Fibroblast of lung (primary cell): ENCODE measurements at regions not wholly inside any gene's neighbourhood (a gene's known extent, or its start where the extent isn't known, plus 50 kb on each side); places are given as distances from the start of the nearest gene placed in this dataset.

Experiments used
- DNase-seq, 2 donors: peaks; one replicate each; pipeline versions ENCODE4 v3.0.0 to v3.0.0-alpha.2; 2010; ENCODE audit warnings: low read depth in 2 of 2
- H2AFZ ChIP-seq: 2 replicates; pipeline ENCODE4 v1.5.1; 2012; ENCODE audit warnings: low read length, control low read depth, inconsistent platforms
- H3K27ac ChIP-seq: 2 replicates; pipeline ENCODE4 v1.5.1; 2011; ENCODE audit warnings: low read length, control low read depth; ENCODE audit not compliant: insufficient read depth
- H3K27me3 ChIP-seq: 2 replicates; pipeline ENCODE4 v1.5.1; 2011; ENCODE audit warnings: mild to moderate bottlenecking, low read length; ENCODE audit not compliant: control insufficient read depth, insufficient read depth
- H3K36me3 ChIP-seq: 2 replicates; pipeline ENCODE4 v1.5.1; 2011; ENCODE audit warnings: low read length; ENCODE audit not compliant: control insufficient read depth, insufficient read depth
- H3K4me1 ChIP-seq: 2 replicates; pipeline ENCODE4 v1.5.1; 2011; ENCODE audit warnings: low read length; ENCODE audit not compliant: control insufficient read depth, insufficient read depth; ENCODE audit errors: extremely low read depth
- H3K4me2 ChIP-seq: 2 replicates; pipeline ENCODE4 v1.5.1; 2011; ENCODE audit warnings: low read length, control low read depth; ENCODE audit not compliant: insufficient read depth; ENCODE audit errors: extremely low read depth
- H3K4me3 ChIP-seq, 4 experiments: fragments of 200-600 bp in 1 of 4; sonication (generic) in 1 of 4; replicated peaks in 1 of 4; 2 replicates each; pipeline ENCODE4 v1.5.1; 2011 to 2016; ENCODE audit warnings: low read length in 4 of 4, low read depth in 3 of 4, mild to moderate bottlenecking in 3 of 4, control low read depth in 2 of 4, inconsistent platforms in 1 of 4, mixed read lengths in 1 of 4; ENCODE audit not compliant: insufficient read depth in 1 of 4; ENCODE audit errors: control extremely low read depth in 1 of 4
- H3K79me2 ChIP-seq: 2 replicates; pipeline ENCODE4 v1.5.1; 2012; ENCODE audit warnings: mild to moderate bottlenecking, low read length, inconsistent platforms; ENCODE audit not compliant: control insufficient read depth, insufficient read depth
- H3K9ac ChIP-seq: 2 replicates; pipeline ENCODE4 v1.5.1; 2011; ENCODE audit warnings: mild to moderate bottlenecking, low read length, control low read depth; ENCODE audit not compliant: insufficient read depth
- H3K9me3 ChIP-seq: 2 replicates; pipeline ENCODE4 v1.5.1; 2012; ENCODE audit warnings: low read depth, low read length; ENCODE audit not compliant: control insufficient read depth, insufficient read depth
- H4K20me1 ChIP-seq: 2 replicates; pipeline ENCODE4 v1.5.1; 2011; ENCODE audit warnings: low read length; ENCODE audit not compliant: control insufficient read depth, insufficient read depth; ENCODE audit errors: extremely low read depth
- EZH2 ChIP-seq: IDR thresholded peaks from 2 replicates; pipeline ENCODE4 v1.5.1; 2012; ENCODE audit warnings: low read length, control low read depth, mild to moderate bottlenecking; ENCODE audit errors: missing control alignments
- TF ChIP-seq, protein P1 (sequence below), 2 donors: IDR thresholded peaks in 1 of 2; conservative IDR thresholded peaks in 1 of 2; 1 replicate in 1 of 2; 2 replicates in 1 of 2; pipeline ENCODE4 v1.5.1; 2011 to 2012; ENCODE audit warnings: low read length in 2 of 2, control low read depth in 1 of 2, inconsistent platforms in 1 of 2, low read depth in 1 of 2, mild to moderate bottlenecking in 1 of 2

DNA sequence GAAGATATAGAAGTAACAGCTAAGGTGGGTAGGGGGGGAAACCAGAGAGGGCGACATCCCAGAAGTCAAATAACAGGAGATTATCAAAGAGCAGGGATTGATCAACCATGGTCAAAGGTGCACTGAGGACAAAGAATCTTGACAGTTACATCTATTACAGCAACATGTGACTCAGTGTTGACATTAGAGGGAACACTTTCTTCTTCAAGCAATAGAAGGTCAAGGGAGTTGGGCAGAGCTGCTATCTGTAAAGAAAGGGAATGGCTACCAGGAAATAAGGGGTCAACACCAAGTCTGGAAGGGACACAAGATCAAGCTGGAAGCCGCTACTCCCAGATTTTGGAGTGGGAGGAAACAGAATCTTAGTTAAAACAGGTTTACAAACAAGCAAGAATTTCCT lies 611.0 kb downstream of the TSN start:
- Histone ChIP-seq H3K9ac (no peak overlapping the region), H3K9me3 (no peaks in the 10 kb centered on the region), H3K27ac (no peak overlapping the region), H3K4me3 (no peak overlapping the region), H3K79me2 (no peaks in the 10 kb centered on the region), H3K4me1 (no peaks in the 10 kb centered on the region), H3K27me3 (no peaks in the 10 kb centered on the region), H3K4me2 (no peak overlapping the region), H4K20me1 (no peaks in the 10 kb centered on the region), H2AFZ (no peak overlapping the region), H3K36me3 (no peaks in the 10 kb centered on the region)
- DNase-seq = no peak
- TF ChIP-seq EZH2 = no peak
- TF ChIP-seq, protein P1, sequence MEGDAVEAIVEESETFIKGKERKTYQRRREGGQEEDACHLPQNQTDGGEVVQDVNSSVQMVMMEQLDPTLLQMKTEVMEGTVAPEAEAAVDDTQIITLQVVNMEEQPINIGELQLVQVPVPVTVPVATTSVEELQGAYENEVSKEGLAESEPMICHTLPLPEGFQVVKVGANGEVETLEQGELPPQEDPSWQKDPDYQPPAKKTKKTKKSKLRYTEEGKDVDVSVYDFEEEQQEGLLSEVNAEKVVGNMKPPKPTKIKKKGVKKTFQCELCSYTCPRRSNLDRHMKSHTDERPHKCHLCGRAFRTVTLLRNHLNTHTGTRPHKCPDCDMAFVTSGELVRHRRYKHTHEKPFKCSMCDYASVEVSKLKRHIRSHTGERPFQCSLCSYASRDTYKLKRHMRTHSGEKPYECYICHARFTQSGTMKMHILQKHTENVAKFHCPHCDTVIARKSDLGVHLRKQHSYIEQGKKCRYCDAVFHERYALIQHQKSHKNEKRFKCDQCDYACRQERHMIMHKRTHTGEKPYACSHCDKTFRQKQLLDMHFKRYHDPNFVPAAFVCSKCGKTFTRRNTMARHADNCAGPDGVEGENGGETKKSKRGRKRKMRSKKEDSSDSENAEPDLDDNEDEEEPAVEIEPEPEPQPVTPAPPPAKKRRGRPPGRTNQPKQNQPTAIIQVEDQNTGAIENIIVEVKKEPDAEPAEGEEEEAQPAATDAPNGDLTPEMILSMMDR (conservative IDR thresholded peaks at IDR 0.05 in 1 of 2, IDR thresholded peaks at IDR 0.05 in 1 of 2; ENCODE audit: low read depth in 1 of 2, low read length in 2 of 2) = no peak

GRCh38 chr2:122366969-122367645 lies 611.7 kb downstream of the TSN start:
- Histone ChIP-seq H3K9me3 (no peaks in the 10 kb centered on the region), H3K36me3 (no peaks in the 10 kb centered on the region), H3K4me1 (no peaks in the 10 kb centered on the region), H4K20me1 (no peaks in the 10 kb centered on the region), H3K9ac (no peak overlapping the region), H3K27ac (no peak overlapping the region), H3K4me3 (no peak overlapping the region), H3K79me2 (no peaks in the 10 kb centered on the region), H2AFZ (no peak overlapping the region), H3K27me3 (no peaks in the 10 kb centered on the region), H3K4me2 (no peak overlapping the region)
- TF ChIP-seq EZH2 = no peak
- TF ChIP-seq, protein P1 (conservative IDR thresholded peaks at IDR 0.05 in 1 of 2, IDR thresholded peaks at IDR 0.05 in 1 of 2; ENCODE audit: low read depth in 1 of 2, low read length in 2 of 2) = no peak
- DNase-seq = no peak

DNA sequence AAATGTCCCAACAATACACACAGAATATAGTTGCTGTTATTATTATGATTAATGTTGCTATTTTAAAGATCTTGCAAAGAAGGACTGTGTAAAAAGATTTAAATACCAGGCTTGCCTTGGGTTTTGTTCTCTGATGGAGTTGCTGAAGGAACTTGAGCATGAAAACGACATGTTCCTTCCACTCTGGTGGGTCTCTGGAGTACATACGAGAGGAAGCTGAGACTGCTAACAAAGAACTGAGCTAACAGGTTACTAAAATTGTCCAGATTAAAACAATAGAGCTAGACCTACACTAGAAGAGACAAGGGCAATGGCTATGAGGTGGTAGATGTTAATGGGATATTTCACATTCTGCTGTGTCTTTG lies 612.2 kb downstream of the TSN start:
- no peak for TF ChIP-seq EZH2
- TF ChIP-seq, protein P1 (conservative IDR thresholded peaks at IDR 0.05 in 1 of 2, IDR thresholded peaks at IDR 0.05 in 1 of 2; ENCODE audit: low read depth in 1 of 2, low read length in 2 of 2) = no peak
- no peaks in the 10 kb centered on the region for H3K36me3 ChIP-seq
- no peak overlapping the region for H3K9ac ChIP-seq

More for the DNA sequence above, 612.2 kb downstream of the TSN start:
- DNase-seq = no peak
- no peaks in the 10 kb centered on the region for H3K4me1 ChIP-seq
- H3K9me3 ChIP-seq = no peaks in the 10 kb centered on the region
- H3K27me3 ChIP-seq = no peaks in the 10 kb centered on the region
- no peak overlapping the region for H3K27ac ChIP-seq
- no peaks in the 10 kb centered on the region for H3K79me2 ChIP-seq
- H2AFZ ChIP-seq = no peak overlapping the region
- H3K4me3 ChIP-seq = no peak overlapping the region
- no peak overlapping the region for H3K4me2 ChIP-seq
- H4K20me1 ChIP-seq = no peaks in the 10 kb centered on the region
